PC-9 (cell line): ENCODE measurements at regions not wholly inside any gene's neighbourhood (a gene's known extent, or its start where the extent isn't known, plus 50 kb on each side); places are given as distances from the start of the nearest gene placed in this dataset.
"Not testable (repeated sequence)": the region's sequence is repeated elsewhere in the genome, so short reads cannot be mapped to it uniquely, and the experiment has no call there.

Experiments used
- BruUV-seq: library from RNA; stranded (reverse); fragments of 400-500 nt; replicated peaks from 2 replicates; lab custom pipeline; 2021; lab: Mats Ljungman, UMichigan
- CTCF ChIA-PET: fragments of 300-600 bp; sonication (Branson Sonifier 250); formaldehyde crosslinking; loops from one replicate; lab custom pipeline; 2022; ENCODE audit warnings: antibody characterized with exemption; lab: Charles Lee
- POLR2A ChIA-PET: fragments of 300-600 bp; sonication (Branson Sonifier 250); formaldehyde crosslinking; loops from one replicate; lab custom pipeline; 2022; ENCODE audit warnings: antibody characterized with exemption; ENCODE audit not compliant: unreplicated experiment; lab: Charles Lee
- DNase-seq, 2 experiments: peaks; one replicate each; pipeline versions ENCODE4 v3.0.0 to v3.0.0-alpha.2; 2015 to 2022; ENCODE audit warnings: mixed read lengths in 1 of 2
- H2AFZ ChIP-seq: fragments of 200-600 bp; sonication (generic); 2 replicates; pipeline ENCODE4 v1.8.1; 2017; ENCODE audit warnings: antibody characterized with exemption
- H3F3A ChIP-seq: fragments of 200-600 bp; sonication (generic); 2 replicates; pipeline ENCODE4 v1.8.1; 2017; ENCODE audit warnings: antibody characterized with exemption, mild to moderate bottlenecking, low read depth; ENCODE audit not compliant: insufficient read depth
- H3K27ac ChIP-seq: fragments of 200-600 bp; sonication (generic); 2 replicates; pipeline ENCODE4 v1.6.1; 2016; ENCODE audit warnings: mixed run types
- H3K27me3 ChIP-seq: fragments of 200-600 bp; sonication (generic); 2 replicates; pipeline ENCODE4 v1.6.1; 2016; ENCODE audit warnings: low read depth, mixed run types; ENCODE audit not compliant: insufficient read depth
- H3K36me3 ChIP-seq: fragments of 200-600 bp; sonication (generic); 2 replicates; pipeline ENCODE4 v1.6.1; 2016; ENCODE audit warnings: low read depth, mixed run types
- H3K4me1 ChIP-seq: fragments of 200-600 bp; sonication (generic); replicated peaks from 2 replicates; pipeline ENCODE4 v1.6.1; 2016; ENCODE audit warnings: mixed run types; ENCODE audit not compliant: insufficient read depth
- H3K4me2 ChIP-seq: fragments of 200-600 bp; sonication (generic); 2 replicates; pipeline ENCODE4 v1.6.1; 2017; ENCODE audit warnings: mixed run types
- H3K4me3 ChIP-seq: fragments of 200-600 bp; sonication (generic); 2 replicates; pipeline ENCODE4 v1.6.1; 2016; ENCODE audit warnings: mixed run types
- H3K79me2 ChIP-seq: fragments of 200-600 bp; sonication (generic); 2 replicates; pipeline ENCODE4 v1.6.1; 2017; ENCODE audit warnings: low read depth, mixed run types
- H3K9me2 ChIP-seq: fragments of 200-600 bp; sonication (generic); 2 replicates; pipeline ENCODE4 v1.8.1; 2017; ENCODE audit warnings: mild to moderate bottlenecking; ENCODE audit not compliant: insufficient read depth
- H3K9me3 ChIP-seq: fragments of 200-600 bp; sonication (generic); 2 replicates; pipeline ENCODE4 v1.8.1; 2016; ENCODE audit warnings: low read depth; ENCODE audit not compliant: insufficient read depth
- H4K20me1 ChIP-seq: fragments of 200-600 bp; sonication (generic); 2 replicates; pipeline ENCODE4 v1.8.1; 2017; ENCODE audit not compliant: insufficient read depth
- intact Hi-C: fragments of 100-400 bp; cut with micrococcal nuclease; formaldehyde crosslinking; loops from one replicate; pipeline ENCODE4 v1.10.0; 2022; ENCODE audit not compliant: unreplicated experiment
- TF ChIP-seq, protein P1 (sequence below): fragments of 200-600 bp; sonication (generic); conservative IDR thresholded peaks from 2 replicates; pipeline ENCODE4 v1.6.1; 2017; ENCODE audit warnings: mixed run types, antibody characterized with exemption, mild to moderate bottlenecking, moderate library complexity

DNA sequence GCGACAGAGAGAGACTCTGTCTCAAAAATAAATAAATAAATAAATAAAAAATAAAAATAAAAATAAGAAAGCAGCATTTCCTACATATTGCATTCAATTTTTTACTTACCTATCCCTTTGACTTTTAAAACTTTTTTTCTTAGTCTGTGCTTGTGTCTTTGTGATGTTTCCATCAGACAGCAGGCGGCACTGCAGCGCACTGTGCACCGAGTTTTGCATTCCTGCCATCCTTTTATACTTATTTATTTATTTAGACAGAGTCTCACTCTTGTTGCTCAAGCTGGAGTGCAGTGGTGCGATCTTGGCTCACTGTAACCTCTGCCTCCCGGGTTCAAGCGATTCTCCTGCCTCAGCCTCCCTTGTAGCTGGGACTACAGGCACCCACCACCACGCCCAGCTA, 203.9 kb downstream of the SPATA31A1 start:
- H3K36me3 ChIP-seq, POLR2A ChIA-PET, H3K4me3 ChIP-seq, H2AFZ ChIP-seq, H4K20me1 ChIP-seq, H3K9me2 ChIP-seq, H3K79me2 ChIP-seq, BruUV-seq, intact Hi-C loops, CTCF ChIA-PET, H3K9me3 ChIP-seq, H3F3A ChIP-seq, H3K4me1 ChIP-seq, H3K4me2 ChIP-seq, H3K27ac ChIP-seq, H3K27me3 ChIP-seq: not testable (repeated sequence)
- TF ChIP-seq, protein P1, sequence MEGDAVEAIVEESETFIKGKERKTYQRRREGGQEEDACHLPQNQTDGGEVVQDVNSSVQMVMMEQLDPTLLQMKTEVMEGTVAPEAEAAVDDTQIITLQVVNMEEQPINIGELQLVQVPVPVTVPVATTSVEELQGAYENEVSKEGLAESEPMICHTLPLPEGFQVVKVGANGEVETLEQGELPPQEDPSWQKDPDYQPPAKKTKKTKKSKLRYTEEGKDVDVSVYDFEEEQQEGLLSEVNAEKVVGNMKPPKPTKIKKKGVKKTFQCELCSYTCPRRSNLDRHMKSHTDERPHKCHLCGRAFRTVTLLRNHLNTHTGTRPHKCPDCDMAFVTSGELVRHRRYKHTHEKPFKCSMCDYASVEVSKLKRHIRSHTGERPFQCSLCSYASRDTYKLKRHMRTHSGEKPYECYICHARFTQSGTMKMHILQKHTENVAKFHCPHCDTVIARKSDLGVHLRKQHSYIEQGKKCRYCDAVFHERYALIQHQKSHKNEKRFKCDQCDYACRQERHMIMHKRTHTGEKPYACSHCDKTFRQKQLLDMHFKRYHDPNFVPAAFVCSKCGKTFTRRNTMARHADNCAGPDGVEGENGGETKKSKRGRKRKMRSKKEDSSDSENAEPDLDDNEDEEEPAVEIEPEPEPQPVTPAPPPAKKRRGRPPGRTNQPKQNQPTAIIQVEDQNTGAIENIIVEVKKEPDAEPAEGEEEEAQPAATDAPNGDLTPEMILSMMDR = peak; percentile 59
- peak in 1 of 2 experiments; percentile 18 for DNase-seq

DNA sequence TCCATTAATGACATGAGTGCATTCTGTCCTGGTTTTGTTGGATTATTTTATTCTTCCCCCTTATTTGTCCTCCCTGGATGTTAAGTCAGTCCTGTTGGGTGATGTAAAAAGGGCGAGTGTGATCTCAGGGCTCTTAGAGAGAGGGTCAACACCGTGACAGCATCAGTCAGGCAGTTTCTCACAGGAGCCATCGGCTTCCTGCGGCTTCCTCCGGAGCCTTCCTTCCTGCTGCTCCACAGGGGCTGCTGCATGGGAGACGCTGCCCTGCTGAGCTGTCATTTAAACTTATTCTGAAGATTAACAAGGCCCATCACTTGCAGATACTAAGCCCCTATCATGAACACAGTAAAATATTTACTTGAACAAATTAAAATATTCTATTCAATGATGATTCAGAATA, 211.3 kb downstream of the SPATA31A1 start:
- H3F3A ChIP-seq, H3K36me3 ChIP-seq, DNase-seq, H3K9me3 ChIP-seq, H3K27me3 ChIP-seq, BruUV-seq, H3K4me3 ChIP-seq, H3K9me2 ChIP-seq, H3K79me2 ChIP-seq, H3K4me1 ChIP-seq, H3K4me2 ChIP-seq, H4K20me1 ChIP-seq, CTCF ChIA-PET, intact Hi-C loops, H2AFZ ChIP-seq, POLR2A ChIA-PET, H3K27ac ChIP-seq: not testable (repeated sequence)

DNA sequence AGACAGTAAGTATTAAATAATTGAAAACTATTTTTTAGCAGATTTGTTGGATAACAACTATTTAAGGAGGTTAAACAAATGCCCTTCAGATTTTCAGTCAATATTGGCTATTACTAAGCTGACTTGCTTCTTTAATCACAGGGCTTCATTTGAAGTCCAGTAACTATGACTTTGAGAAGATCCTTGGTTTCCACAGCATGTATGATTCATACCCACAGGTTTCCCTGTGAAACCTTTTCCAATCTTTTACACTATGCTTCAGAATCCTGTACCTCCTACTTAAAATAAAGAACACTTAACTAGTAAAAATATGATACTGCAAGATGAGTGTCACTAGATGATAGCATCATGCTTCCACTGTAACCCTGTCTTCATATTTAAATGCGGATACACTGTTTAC, 211.9 kb downstream of the SPATA31A1 start:
- POLR2A ChIA-PET = not testable (repeated sequence)

DNA sequence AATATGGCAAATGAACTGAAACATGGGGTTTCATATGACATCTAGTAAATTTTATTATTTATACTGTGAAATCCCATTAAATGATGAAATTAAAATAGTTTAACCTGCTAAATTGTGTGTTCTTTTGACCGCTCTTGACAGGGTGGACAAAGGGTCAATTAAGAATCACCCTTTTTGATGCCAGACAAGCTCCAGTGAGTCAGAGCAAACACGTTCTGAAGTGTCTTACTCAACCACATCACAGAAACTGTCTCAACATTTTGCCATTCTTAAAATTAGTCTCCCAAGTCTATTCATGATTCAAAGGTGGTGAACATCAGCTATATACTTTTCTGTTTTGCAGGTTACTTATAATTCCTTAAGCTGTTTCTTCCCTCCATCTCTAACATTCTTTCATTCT, 213.4 kb downstream of the SPATA31A1 start:
- H3K36me3 ChIP-seq, H3K79me2 ChIP-seq, CTCF ChIA-PET: not testable (repeated sequence)

More for the DNA sequence above, 211.9 kb downstream of the SPATA31A1 start:
- H3K4me3 ChIP-seq, H3K9me3 ChIP-seq, H3F3A ChIP-seq, H3K9me2 ChIP-seq, H3K27me3 ChIP-seq, H3K4me1 ChIP-seq, H3K79me2 ChIP-seq, CTCF ChIA-PET, H2AFZ ChIP-seq, BruUV-seq, intact Hi-C loops, H4K20me1 ChIP-seq, H3K36me3 ChIP-seq, H3K4me2 ChIP-seq, H3K27ac ChIP-seq, DNase-seq: not testable (repeated sequence)

DNA sequence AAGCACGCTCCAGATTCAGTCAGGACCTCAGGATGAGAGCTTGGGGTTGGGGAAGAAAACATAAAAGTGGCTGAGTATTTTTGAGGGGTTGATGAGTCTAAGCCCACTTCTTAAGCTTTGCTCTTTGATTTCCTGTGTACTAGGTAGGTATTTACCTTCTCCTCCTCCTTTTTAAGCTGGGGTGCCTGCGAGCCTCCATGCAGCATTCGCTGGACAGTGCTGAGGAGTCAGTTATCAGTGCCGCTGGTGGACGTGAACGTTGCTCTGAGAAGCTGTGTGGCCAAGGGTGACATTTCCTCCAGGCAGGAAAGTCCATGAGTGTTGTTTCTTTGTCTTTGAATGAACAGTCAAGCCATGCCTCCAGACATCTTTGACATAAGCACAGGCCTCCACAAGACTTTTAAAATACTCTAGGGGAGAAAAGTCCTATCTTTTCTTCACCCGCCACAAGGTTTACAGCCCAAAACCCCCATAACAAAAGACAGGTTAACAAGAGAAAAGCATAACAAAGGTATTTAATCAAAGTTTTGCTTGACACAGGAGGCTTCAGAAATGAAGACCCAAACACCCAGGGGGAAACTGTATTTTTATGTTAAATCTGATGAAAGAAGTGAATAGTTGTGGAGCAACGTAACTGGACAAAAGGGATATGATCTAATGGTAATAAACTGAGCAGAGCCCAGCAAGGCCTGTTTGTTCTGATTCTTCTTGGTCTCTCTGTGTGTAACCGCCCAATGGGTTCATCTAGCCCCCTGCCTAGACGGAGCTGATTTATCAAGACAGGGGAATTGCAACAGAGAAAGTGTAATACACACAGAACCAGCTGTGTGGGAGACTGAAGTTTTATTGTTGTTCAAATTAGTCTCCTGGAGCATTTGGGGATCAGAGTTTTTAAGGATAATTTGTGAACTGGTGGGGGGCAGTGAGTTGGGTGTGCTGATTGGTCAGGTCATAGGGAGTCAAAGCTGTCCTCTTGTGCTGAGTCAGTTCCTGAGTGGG, 217.9 kb downstream of the SPATA31A1 start:
- H3F3A ChIP-seq, DNase-seq, intact Hi-C loops, CTCF ChIA-PET, H3K27me3 ChIP-seq, H2AFZ ChIP-seq, H3K27ac ChIP-seq, H3K4me3 ChIP-seq, H3K9me3 ChIP-seq, BruUV-seq, H3K36me3 ChIP-seq, POLR2A ChIA-PET, H3K4me1 ChIP-seq, H3K4me2 ChIP-seq, H4K20me1 ChIP-seq, H3K9me2 ChIP-seq, H3K79me2 ChIP-seq: not testable (repeated sequence)

More for the DNA sequence above, 213.4 kb downstream of the SPATA31A1 start:
- DNase-seq, H3K9me2 ChIP-seq, H3K9me3 ChIP-seq, H4K20me1 ChIP-seq, BruUV-seq, H2AFZ ChIP-seq, H3F3A ChIP-seq, H3K4me2 ChIP-seq, H3K4me3 ChIP-seq, intact Hi-C loops, H3K27me3 ChIP-seq, H3K4me1 ChIP-seq, POLR2A ChIA-PET, H3K27ac ChIP-seq: not testable (repeated sequence)

DNA sequence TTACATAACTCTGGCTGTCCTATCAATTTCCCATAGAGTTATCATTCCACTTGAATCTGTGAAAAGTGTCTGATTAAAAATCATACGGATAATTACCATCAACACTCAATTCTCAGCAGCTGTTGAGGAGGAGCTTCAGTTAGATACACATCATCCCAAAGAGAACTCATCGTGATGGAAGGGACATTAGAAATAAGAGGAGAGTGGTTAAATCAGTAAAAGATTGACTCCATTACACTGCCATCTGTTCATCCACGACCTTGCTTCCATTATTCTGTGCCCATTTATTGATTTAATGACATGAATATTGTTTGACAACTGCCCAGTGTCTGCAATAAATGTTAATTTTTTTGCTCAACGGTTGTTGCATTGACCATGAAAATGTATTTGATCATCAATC, 223.5 kb downstream of the SPATA31A1 start:
- H3K36me3 ChIP-seq, CTCF ChIA-PET, H3K4me2 ChIP-seq, H3F3A ChIP-seq, BruUV-seq, H2AFZ ChIP-seq, H4K20me1 ChIP-seq, H3K9me2 ChIP-seq, H3K27me3 ChIP-seq, H3K4me3 ChIP-seq, H3K79me2 ChIP-seq, intact Hi-C loops, H3K4me1 ChIP-seq, H3K27ac ChIP-seq, POLR2A ChIA-PET, H3K9me3 ChIP-seq, DNase-seq: not testable (repeated sequence)
